Mesenchymal stem cell (in vitro differentiated cells and primary cell): ENCODE measurements at regions not wholly inside any gene's neighbourhood (a gene's known extent, or its start where the extent isn't known, plus 50 kb on each side); places are given as distances from the start of the nearest gene placed in this dataset.

ENCODE experiments used
- DNase-seq: peaks from one replicate; pipeline ENCODE4 v3.0.0-alpha.2; 2013
- H2AFZ ChIP-seq: one replicate; pipeline ENCODE4 v1.6.1; 2013; ENCODE audit warnings: low read depth, mild to moderate bottlenecking, control low read depth, inconsistent platforms, low read length, moderate library complexity
- H2AK5ac ChIP-seq: 2 replicates; pipeline ENCODE4 v1.6.1; 2013; ENCODE audit warnings: low read length, moderate library complexity, mild to moderate bottlenecking, inconsistent platforms; ENCODE audit not compliant: severe bottlenecking
- H2BK120ac ChIP-seq: one replicate; pipeline ENCODE4 v1.6.1; 2013; ENCODE audit warnings: low read depth, mild to moderate bottlenecking, inconsistent platforms, low read length, moderate library complexity
- H2BK12ac ChIP-seq, 2 experiments: one replicate each; pipeline ENCODE4 v1.6.1; 2013; ENCODE audit warnings: inconsistent platforms in 2 of 2, low read length in 2 of 2, mild to moderate bottlenecking in 2 of 2, moderate library complexity in 2 of 2, control low read depth in 1 of 2
- H2BK15ac ChIP-seq: one replicate; pipeline ENCODE4 v1.6.1; 2013; ENCODE audit warnings: mild to moderate bottlenecking, low read depth, inconsistent platforms; ENCODE audit not compliant: poor library complexity, severe bottlenecking
- H2BK5ac ChIP-seq: 2 replicates; pipeline ENCODE4 v1.6.1; 2013; ENCODE audit warnings: low read depth, mild to moderate bottlenecking, low read length, control low read depth, inconsistent platforms; ENCODE audit not compliant: poor library complexity, severe bottlenecking
- H3K14ac ChIP-seq, 2 experiments: one replicate each; pipeline ENCODE4 v1.6.1; 2013; ENCODE audit warnings: inconsistent platforms in 2 of 2, low read length in 2 of 2, control low read depth in 1 of 2, mild to moderate bottlenecking in 1 of 2, moderate library complexity in 1 of 2
- H3K18ac ChIP-seq, 2 experiments: one replicate each; pipeline ENCODE4 v1.6.1; 2013; ENCODE audit warnings: inconsistent platforms in 2 of 2, low read length in 2 of 2, control low read depth in 1 of 2, low read depth in 1 of 2, mild to moderate bottlenecking in 1 of 2
- H3K23ac ChIP-seq, 2 experiments: one replicate each; pipeline ENCODE4 v1.6.1; 2013; ENCODE audit warnings: inconsistent platforms in 2 of 2, low read length in 2 of 2, mild to moderate bottlenecking in 2 of 2, moderate library complexity in 2 of 2, control low read depth in 1 of 2
- H3K27ac ChIP-seq: 2 replicates; pipeline ENCODE4 v1.5.1; 2013; ENCODE audit warnings: mild to moderate bottlenecking, moderate library complexity, low read length, control low read depth, inconsistent platforms; ENCODE audit not compliant: poor library complexity, severe bottlenecking
- H3K27me3 ChIP-seq, 2 experiments: 2 replicates each; pipeline versions ENCODE4 v1.6.1 to v1.7.0; 2013; ENCODE audit warnings: low read length in 2 of 2, mild to moderate bottlenecking in 2 of 2, moderate library complexity in 2 of 2, control low read depth in 1 of 2, inconsistent platforms in 1 of 2; ENCODE audit not compliant: control insufficient read depth in 1 of 2, insufficient read depth in 1 of 2
- H3K36me3 ChIP-seq, 2 experiments: 2 replicates each; pipeline versions ENCODE4 v1.6.1 to v1.7.0; 2013; ENCODE audit warnings: low read length in 2 of 2, control low read depth in 1 of 2, inconsistent platforms in 1 of 2, low read depth in 1 of 2, mild to moderate bottlenecking in 1 of 2; ENCODE audit not compliant: insufficient read depth in 2 of 2, control insufficient read depth in 1 of 2
- H3K4ac ChIP-seq, 2 experiments: one replicate each; pipeline ENCODE4 v1.6.1; 2013; ENCODE audit warnings: inconsistent platforms in 2 of 2, low read length in 2 of 2, mild to moderate bottlenecking in 2 of 2, moderate library complexity in 2 of 2, control low read depth in 1 of 2, low read depth in 1 of 2
- H3K4me1 ChIP-seq: 2 replicates; pipeline ENCODE4 v1.6.1; 2013; ENCODE audit warnings: low read depth, low read length, control low read depth; ENCODE audit not compliant: control insufficient read depth, insufficient read depth
- H3K4me2 ChIP-seq: 2 replicates; pipeline ENCODE4 v1.6.1; 2013; ENCODE audit warnings: low read length, mild to moderate bottlenecking, inconsistent platforms; ENCODE audit not compliant: poor library complexity, severe bottlenecking
- H3K4me3 ChIP-seq, 2 experiments: 2 replicates each; pipeline versions ENCODE4 v1.5.1 to v1.7.0; 2013; ENCODE audit warnings: low read length in 2 of 2, mild to moderate bottlenecking in 2 of 2, control low read depth in 1 of 2, low read depth in 1 of 2; ENCODE audit not compliant: insufficient read depth in 1 of 2
- H3K79me1 ChIP-seq: replicated peaks from 2 replicates; pipeline ENCODE4 v1.6.1; 2013; ENCODE audit warnings: mild to moderate bottlenecking, control low read depth, low read length, inconsistent platforms; ENCODE audit not compliant: poor library complexity, severe bottlenecking
- H3K9ac ChIP-seq: 2 replicates; pipeline ENCODE4 v1.7.0; 2013; ENCODE audit warnings: mild to moderate bottlenecking, low read length, moderate library complexity
- H3K9me3 ChIP-seq: 2 replicates; pipeline ENCODE4 v1.7.0; 2013; ENCODE audit warnings: mild to moderate bottlenecking, low read length; ENCODE audit not compliant: control insufficient read depth
- H4K8ac ChIP-seq: one replicate; pipeline ENCODE4 v1.6.1; 2013; ENCODE audit warnings: inconsistent platforms, mild to moderate bottlenecking, low read length, moderate library complexity
- H4K91ac ChIP-seq: one replicate; pipeline ENCODE4 v1.6.1; 2013; ENCODE audit warnings: mild to moderate bottlenecking, low read length, inconsistent platforms
- WGBS: methylation state at CpG from one replicate; pipeline ENCODE4 v1.1.7; 2013; ENCODE audit warnings: mixed read lengths; 5-methylcytosine and 5-hydroxymethylcytosine counted together

GRCh38 chr2:34979148-34979547 lies 1376.4 kb upstream of the CRIM1 start:
- Histone ChIP-seq H2BK15ac (no peak overlapping the region), H3K14ac (no peak overlapping the region), H4K8ac (no peak overlapping the region), H3K4me3 (no peak overlapping the region), H2AFZ (no peak overlapping the region), H2BK12ac (no peak overlapping the region), H3K4me1 (no peaks in the 10 kb centered on the region), H3K27ac (no peak overlapping the region), H3K23ac (no peak overlapping the region), H3K18ac (no peak overlapping the region), H3K4ac (no peak overlapping the region), H2BK120ac (no peak overlapping the region), H3K27me3 (no peaks in the 10 kb centered on the region), H3K4me2 (no peak overlapping the region), H2AK5ac (no peak overlapping the region), H3K79me1 (no peaks in the 10 kb centered on the region), H2BK5ac (no peak overlapping the region), H3K9me3 (peaks cover 10% of the 10 kb centered on the region), H4K91ac (no peak overlapping the region), H3K36me3 (no peaks in the 10 kb centered on the region), H3K9ac (no peak overlapping the region)
- no peak for DNase-seq
- 87% methylated on average over 8 of the region's 8 CpGs for WGBS

GRCh38 chr2:34961822-34962221 lies 1362.7 kb upstream of the FAM98A start:
- 94% methylated on average over 1 of the region's 3 CpGs for WGBS

DNA sequence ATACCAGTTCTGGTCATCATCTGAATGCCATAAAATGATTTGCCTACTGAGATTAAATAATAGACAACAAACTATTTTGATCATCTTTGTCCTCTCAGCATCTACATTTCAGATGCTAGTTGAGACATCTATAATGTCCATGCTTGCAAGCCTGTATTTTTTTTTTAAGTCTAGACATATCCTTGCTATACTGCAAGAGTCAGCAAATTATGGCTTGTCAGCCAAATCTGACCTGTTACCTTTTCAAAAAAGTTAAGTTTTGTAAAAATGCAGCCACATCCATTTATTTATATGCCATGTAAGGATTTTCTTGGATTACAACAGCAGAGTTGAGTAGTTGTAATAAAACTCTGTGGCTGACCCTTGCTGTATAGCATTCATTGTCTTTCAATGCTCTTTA lies 1355.7 kb upstream of the FAM98A start:
- no peak for DNase-seq
- Histone ChIP-seq H2BK15ac (no peak overlapping the region), H3K9ac (no peak overlapping the region), H3K18ac (no peak overlapping the region), H3K79me1 (no peaks in the 10 kb centered on the region), H2AFZ (no peak overlapping the region), H2AK5ac (no peak overlapping the region), H3K36me3 (no peaks in the 10 kb centered on the region), H2BK12ac (no peak overlapping the region), H2BK120ac (no peak overlapping the region), H2BK5ac (no peak overlapping the region), H3K27me3 (no peaks in the 10 kb centered on the region), H3K27ac (no peak overlapping the region), H3K4me3 (no peak overlapping the region), H4K91ac (no peak overlapping the region), H3K23ac (no peak overlapping the region), H3K4me1 (no peaks in the 10 kb centered on the region), H3K4me2 (no peak overlapping the region), H3K4ac (no peak overlapping the region), H4K8ac (no peak overlapping the region), H3K14ac (no peak overlapping the region), H3K9me3 (peaks cover 5% of the 10 kb centered on the region)

More at GRCh38 chr2:34961822-34962221, 1362.7 kb upstream of the FAM98A start:
- Histone ChIP-seq H2AFZ (no peak overlapping the region), H4K91ac (no peak overlapping the region), H2AK5ac (no peak overlapping the region), H3K27me3 (no peaks in the 10 kb centered on the region), H3K36me3 (no peaks in the 10 kb centered on the region), H2BK5ac (no peak overlapping the region), H3K4ac (no peak overlapping the region), H2BK120ac (no peak overlapping the region), H2BK15ac (no peak overlapping the region), H4K8ac (no peak overlapping the region), H3K23ac (no peak overlapping the region), H3K4me3 (no peak overlapping the region), H3K27ac (no peak overlapping the region), H3K79me1 (no peaks in the 10 kb centered on the region), H3K9me3 (peaks cover 4% of the 10 kb centered on the region), H3K9ac (no peak overlapping the region), H3K14ac (no peak overlapping the region), H3K4me1 (no peaks in the 10 kb centered on the region), H3K4me2 (no peak overlapping the region), H2BK12ac (no peak overlapping the region), H3K18ac (no peak overlapping the region)
- no peak for DNase-seq

DNA sequence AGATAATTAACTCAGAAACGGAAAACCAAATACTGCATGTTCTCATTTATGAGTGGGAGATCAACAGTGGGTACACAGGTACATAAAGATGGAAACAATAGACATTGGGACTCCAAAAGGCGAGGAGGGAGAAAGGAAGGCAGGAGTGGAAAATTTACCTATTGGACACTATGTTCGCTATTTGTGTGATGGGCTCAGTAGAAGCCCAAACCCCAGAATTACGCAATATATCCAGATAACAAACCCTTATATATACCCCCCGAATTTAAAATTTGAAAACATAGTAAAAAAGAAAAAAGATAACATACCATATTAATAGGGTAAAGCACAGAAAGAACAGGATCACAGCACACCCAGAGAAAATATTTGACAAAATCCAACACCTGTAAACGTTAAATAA lies 1351.7 kb upstream of the FAM98A start:
- WGBS: 81% methylated on average over 2 of the region's 6 CpGs
- DNase-seq: no peak
- H4K91ac ChIP-seq: no peak overlapping the region
- peaks cover 25% of the 10 kb centered on the region for H3K9me3 ChIP-seq
- H3K4me1 ChIP-seq: no peaks in the 10 kb centered on the region
- H3K36me3 ChIP-seq: no peaks in the 10 kb centered on the region
- no peak overlapping the region for H3K4ac ChIP-seq
- H3K27ac ChIP-seq: no peak overlapping the region
- H2BK12ac ChIP-seq: no peak overlapping the region
- H2BK120ac ChIP-seq: no peak overlapping the region
- no peak overlapping the region for H3K4me3 ChIP-seq
- H2AK5ac ChIP-seq: no peak overlapping the region
- H3K14ac ChIP-seq: no peak overlapping the region
- no peak overlapping the region for H3K18ac ChIP-seq
- no peaks in the 10 kb centered on the region for H3K27me3 ChIP-seq
- H2AFZ ChIP-seq: no peak overlapping the region
- no peak overlapping the region for H2BK15ac ChIP-seq
- H3K79me1 ChIP-seq: no peaks in the 10 kb centered on the region
- no peak overlapping the region for H3K23ac ChIP-seq
- no peak overlapping the region for H3K4me2 ChIP-seq
- no peak overlapping the region for H2BK5ac ChIP-seq
- no peak overlapping the region for H4K8ac ChIP-seq
- H3K9ac ChIP-seq: no peak overlapping the region
